Endothelial cell of umbilical vein (primary cell): ENCODE measurements at regions not wholly inside any gene's neighbourhood (a gene's known extent, or its start where the extent isn't known, plus 50 kb on each side); places are given as distances from the start of the nearest gene placed in this dataset.

Experiments used
- BruUV-seq: library from RNA; stranded (reverse); fragments of 400-500 nt; replicated peaks from 2 replicates; lab custom pipeline; 2021; lab: Mats Ljungman, UMichigan
- CTCF ChIA-PET: fragments of 300-600, 350-600 bp; sonication (Branson Sonifier 250); formaldehyde crosslinking; loops from one replicate; lab custom pipeline; 2021; ENCODE audit warnings: antibody characterized with exemption, inconsistent platforms; lab: Charles Lee
- POLR2A ChIA-PET: fragments of 300-600, 350-600 bp; sonication (Branson Sonifier 250); formaldehyde crosslinking; loops from one replicate; lab custom pipeline; 2021; ENCODE audit warnings: antibody characterized with exemption, inconsistent platforms; lab: Charles Lee
- DNase-seq: peaks from one replicate; pipeline ENCODE4 v3.0.0-alpha.2; 2011; ENCODE audit warnings: low read depth, low spot score
- FAIRE-seq: peaks from 2 replicates; lab custom pipeline; 2011; peaks lifted over from hg19 to GRCh38; lab: Jason Lieb, UNC
- H2AFZ ChIP-seq: 2 replicates; pipeline ENCODE4 v1.6.0; 2012; ENCODE audit warnings: low read depth, low read length, control low read depth, inconsistent platforms
- H3K27ac ChIP-seq: 2 replicates; pipeline ENCODE4 v1.5.1; 2011; ENCODE audit warnings: low read depth, mild to moderate bottlenecking, control low read depth, low read length, moderate library complexity; ENCODE audit not compliant: insufficient read depth
- H3K27me3 ChIP-seq, 2 experiments: 2 replicates each; pipeline versions ENCODE4 v1.6.0 to v1.6.1; 2011; ENCODE audit warnings: low read length in 2 of 2, mixed read lengths in 1 of 2; ENCODE audit not compliant: control insufficient read depth in 2 of 2, insufficient read depth in 2 of 2
- H3K36me3 ChIP-seq, 2 experiments: 2 replicates in 1 of 2; 3 replicates in 1 of 2; pipeline ENCODE4 v1.5.1; 2011; ENCODE audit warnings: low read length in 2 of 2, mild to moderate bottlenecking in 1 of 2, moderate library complexity in 1 of 2; ENCODE audit not compliant: control insufficient read depth in 2 of 2, insufficient read depth in 2 of 2; ENCODE audit errors: extremely low read depth in 1 of 2
- H3K4me1 ChIP-seq: 3 replicates; pipeline ENCODE4 v1.5.1; 2011; ENCODE audit warnings: mild to moderate bottlenecking, low read length; ENCODE audit not compliant: control insufficient read depth, insufficient read depth; ENCODE audit errors: extremely low read depth
- H3K4me2 ChIP-seq: 2 replicates; pipeline ENCODE4 v1.6.1; 2011; ENCODE audit warnings: low read length, control low read depth, mixed read lengths; ENCODE audit not compliant: insufficient read depth
- H3K4me3 ChIP-seq, 3 experiments: fragments of 200-600 bp in 1 of 3; sonication (generic), shearing (Covaris generic) in 1 of 3; replicated peaks in 1 of 3; 2 replicates each; pipeline ENCODE4 v1.5.1; 2011 to 2016; ENCODE audit warnings: control low read depth in 3 of 3, low read length in 3 of 3, mild to moderate bottlenecking in 2 of 3, inconsistent platforms in 1 of 3, low read depth in 1 of 3, moderate library complexity in 1 of 3; ENCODE audit not compliant: insufficient read depth in 1 of 3
- H3K79me2 ChIP-seq: 2 replicates; pipeline ENCODE4 v1.6.0; 2012; ENCODE audit warnings: low read length, inconsistent platforms; ENCODE audit not compliant: control insufficient read depth, insufficient read depth
- H3K9ac ChIP-seq: replicated peaks from 2 replicates; pipeline ENCODE3; 2011; ENCODE audit warnings: low read length, control low read depth; ENCODE audit not compliant: insufficient read depth; ENCODE audit errors: extremely low read depth
- H3K9me1 ChIP-seq: replicated peaks from 3 replicates; pipeline ENCODE4 v1.6.0; 2011; ENCODE audit warnings: mild to moderate bottlenecking, low read length; ENCODE audit not compliant: control insufficient read depth, insufficient read depth; ENCODE audit errors: extremely low read depth
- H3K9me3 ChIP-seq: replicated peaks from 2 replicates; pipeline ENCODE4 v1.5.1; 2012; ENCODE audit warnings: low read length, inconsistent platforms; ENCODE audit not compliant: control insufficient read depth, insufficient read depth
- H4K20me1 ChIP-seq: replicated peaks from 2 replicates; pipeline ENCODE3; 2011; ENCODE audit warnings: mild to moderate bottlenecking, low read length; ENCODE audit not compliant: control insufficient read depth, insufficient read depth; ENCODE audit errors: extremely low read depth
- EZH2 ChIP-seq: IDR thresholded peaks from 2 replicates; pipeline ENCODE4 v1.6.1; 2012; ENCODE audit warnings: borderline replicate concordance, low read depth, mild to moderate bottlenecking, moderate library complexity, low read length, inconsistent platforms; ENCODE audit not compliant: severe bottlenecking
- FOS ChIP-seq: IDR thresholded peaks from 2 replicates; pipeline ENCODE4 v1.6.1; 2011; ENCODE audit warnings: mild to moderate bottlenecking, low read length, moderate library complexity, borderline replicate concordance; ENCODE audit not compliant: insufficient read depth
- JUN ChIP-seq: IDR thresholded peaks from 2 replicates; pipeline ENCODE4 v1.6.1; 2011; ENCODE audit warnings: borderline replicate concordance, low read depth; ENCODE audit not compliant: insufficient read length, insufficient read depth
- POLR2A ChIP-seq: IDR thresholded peaks from 2 replicates; pipeline ENCODE4 v1.6.1; 2012; ENCODE audit warnings: low read depth, mild to moderate bottlenecking, control low read depth, low read length
- POLR2AphosphoS5 ChIP-seq: IDR thresholded peaks from 2 replicates; pipeline ENCODE4 v1.6.1; 2012; ENCODE audit warnings: low read depth, mild to moderate bottlenecking, control low read depth, low read length, moderate library complexity; ENCODE audit not compliant: insufficient read depth
- dilution Hi-C: fragments of 300-500 bp; cut with MboI; formaldehyde crosslinking; loops from one replicate; pipeline ENCODE4 v1.15.0; 2019; ENCODE audit warnings: low sequenced_read_pairs; ENCODE audit not compliant: extremely low pct_ligation_motif_present
- intact Hi-C: fragments of 100-400 bp; cut with micrococcal nuclease; formaldehyde crosslinking; loops from one replicate; pipeline ENCODE4 v1.10.0; 2022

DNA sequence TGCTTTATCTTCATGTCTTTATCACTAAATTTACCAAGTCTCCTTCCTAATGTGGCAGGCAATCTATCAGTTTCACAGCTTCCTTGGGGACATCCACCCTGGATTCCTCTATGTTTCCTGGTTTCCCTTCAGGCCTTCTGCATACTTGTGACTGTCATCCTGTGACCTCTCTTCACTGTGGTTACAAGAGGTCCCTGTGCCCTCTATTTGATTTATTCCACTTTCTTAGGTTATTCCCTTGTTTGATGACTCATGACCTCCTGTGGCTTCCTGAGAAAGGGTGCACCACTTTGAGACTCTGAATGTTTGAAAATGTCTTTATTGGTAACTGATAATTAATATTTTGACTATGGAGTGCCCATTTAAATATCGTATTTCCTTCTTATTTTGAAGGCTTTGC lies 60.5 kb upstream of the KY start:
- Histone ChIP-seq H3K9me3 (no peaks in the 10 kb centered on the region), H3K36me3 (no peaks in the 10 kb centered on the region), H3K27me3 (no peaks in the 10 kb centered on the region), H3K4me1 (peaks cover 17% of the 10 kb centered on the region), H3K9me1 (no peaks in the 10 kb centered on the region), H2AFZ (no peak overlapping the region), H3K9ac (no peak overlapping the region), H3K4me3 (no peak overlapping the region), H4K20me1 (no peaks in the 10 kb centered on the region), H3K79me2 (no peaks in the 10 kb centered on the region), H3K4me2 (no peak overlapping the region), H3K27ac (no peak overlapping the region)
- dilution Hi-C loops, result no loop called here
- DNase-seq, result no peak
- CTCF ChIA-PET, result no interaction called here
- POLR2A ChIA-PET, result no interaction called here
- no peak for FAIRE-seq
- intact Hi-C loops, result no loop called here
- TF ChIP-seq FOS (peak; percentile 31), POLR2AphosphoS5 (no peak)
- no TSS peak for BruUV-seq

DNA sequence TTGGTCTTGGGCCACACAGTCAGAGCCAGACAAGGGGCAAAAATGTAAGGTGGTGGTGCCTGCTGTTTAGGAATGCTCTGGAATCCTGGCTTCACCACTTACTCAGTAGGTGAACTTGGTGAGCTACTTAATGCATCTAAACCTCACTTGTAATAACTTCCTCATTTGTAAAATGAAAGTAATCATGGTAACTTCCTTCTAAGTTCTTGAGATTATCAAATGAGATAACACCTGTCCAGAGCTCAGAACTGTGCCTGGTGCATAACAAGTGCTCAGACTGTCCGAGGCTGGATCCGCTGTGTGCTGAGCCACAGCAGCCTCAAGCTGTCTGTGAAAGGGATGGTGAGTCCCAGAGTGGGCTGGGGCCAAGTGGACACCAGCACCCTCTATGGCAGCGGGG lies 62.8 kb upstream of the KY start:
- no peak for FAIRE-seq
- H3K4me1 ChIP-seq, result peaks cover 7% of the 10 kb centered on the region
- no TSS peak for BruUV-seq
- intact Hi-C loops, result no loop called here
- H3K27ac ChIP-seq, result no peak overlapping the region
- no peak for DNase-seq
- H3K36me3 ChIP-seq, result no peaks in the 10 kb centered on the region
- no peaks in the 10 kb centered on the region for H3K79me2 ChIP-seq
- no peak overlapping the region for H3K4me2 ChIP-seq
- H2AFZ ChIP-seq, result no peak overlapping the region
- TF ChIP-seq JUN (no peak), FOS (no peak), POLR2AphosphoS5 (no peak), EZH2 (no peak), POLR2A (no peak)
- dilution Hi-C loops, result no loop called here
- peaks cover 2 to 3% of the 10 kb centered on the region in 2 experiments for H3K27me3 ChIP-seq
- ChIA-PET POLR2A (no interaction called here), CTCF (no interaction called here)
- no peaks in the 10 kb centered on the region for H3K9me1 ChIP-seq
- no peak overlapping the region for H3K4me3 ChIP-seq
- H4K20me1 ChIP-seq, result no peaks in the 10 kb centered on the region
- H3K9ac ChIP-seq, result no peak overlapping the region
- no peaks in the 10 kb centered on the region for H3K9me3 ChIP-seq
